GM12878 (cell line): ENCODE measurements at regions not wholly inside any gene's neighbourhood (a gene's known extent, or its start where the extent isn't known, plus 50 kb on each side); places are given as distances from the start of the nearest gene placed in this dataset.

Source experiments
- ATAC-seq: fragments of 200-7000 bp; cut with Tn5 transposase; 3 replicates; pipeline ENCODE4 v1.9.1; 2020; ENCODE audit warnings: mild to moderate bottlenecking, moderate library complexity
- BruUV-seq: library from RNA; stranded (reverse); fragments of 400-500 nt; replicated peaks from 2 replicates; lab custom pipeline; 2021; lab: Mats Ljungman, UMichigan
- CTCF ChIA-PET: fragments of 300-600 bp; sonication (Branson Sonifier 250); formaldehyde crosslinking; extraction: SDS; loops from one replicate; lab custom pipeline; 2021; ENCODE audit warnings: inconsistent platforms; lab: Yijun Ruan, JAX
- POLR2A ChIA-PET: fragments of 350-600 bp; formaldehyde crosslinking; extraction: SDS; loops from one replicate; lab custom pipeline; 2021; ENCODE audit warnings: inconsistent platforms; lab: Charles Lee
- RAD21 ChIA-PET: fragments of 300-600 bp; sonication (Branson Sonifier 250); formaldehyde crosslinking; loops from one replicate; lab custom pipeline; 2023; ENCODE audit warnings: antibody characterized with exemption; ENCODE audit not compliant: unreplicated experiment; lab: Charles Lee
- SMC1A ChIA-PET: fragments of 300-600 bp; sonication (Branson Sonifier 250); formaldehyde crosslinking; loops from one replicate; lab custom pipeline; 2023; ENCODE audit not compliant: unreplicated experiment, uncharacterized antibody; lab: Charles Lee
- DNase-seq: peaks from one replicate; pipeline ENCODE4 v3.0.0-alpha.2; 2011; ENCODE audit warnings: low read depth, low spot score
- FAIRE-seq: peaks from 3 replicates; lab custom pipeline; 2011; peaks lifted over from hg19 to GRCh38; lab: Jason Lieb, UNC
- H2AFZ ChIP-seq: 2 replicates; pipeline ENCODE4 v1.6.0; 2011; ENCODE audit warnings: low read depth, low read length, control low read depth; ENCODE audit not compliant: control insufficient read depth
- H3K27ac ChIP-seq: 2 replicates; pipeline ENCODE4 v1.5.1; 2011; ENCODE audit warnings: control low read depth; ENCODE audit not compliant: control insufficient read depth, insufficient read depth
- H3K27me3 ChIP-seq, 2 experiments: replicated peaks in 1 of 2; 2 replicates each; pipeline versions ENCODE4 v1.6.0 to v1.6.1; 2011; ENCODE audit warnings: low read length in 1 of 2; ENCODE audit not compliant: control insufficient read depth in 2 of 2, insufficient read depth in 2 of 2
- H3K36me3 ChIP-seq, 2 experiments: 2 replicates each; pipeline ENCODE4 v1.5.1; 2011; ENCODE audit warnings: low read length in 1 of 2; ENCODE audit not compliant: control insufficient read depth in 2 of 2, insufficient read depth in 2 of 2
- H3K4me1 ChIP-seq: 2 replicates; pipeline ENCODE4 v1.6.1; 2011; ENCODE audit warnings: mild to moderate bottlenecking, low read length, moderate library complexity, mixed read lengths; ENCODE audit not compliant: control insufficient read depth, insufficient read depth
- H3K4me2 ChIP-seq: 2 replicates; pipeline ENCODE4 v1.6.0; 2011; ENCODE audit warnings: control low read depth; ENCODE audit not compliant: control insufficient read depth, insufficient read depth
- H3K4me3 ChIP-seq: fragments of 200-600 bp; sonication (generic); 2 replicates; pipeline ENCODE4 v1.5.1; 2016
- H3K79me2 ChIP-seq: 2 replicates; pipeline ENCODE4 v1.6.0; 2011; ENCODE audit warnings: low read length; ENCODE audit not compliant: control insufficient read depth, insufficient read depth
- H3K9ac ChIP-seq: 2 replicates; pipeline ENCODE4 v1.8.0; 2011; ENCODE audit warnings: low read length, control low read depth, mixed read lengths; ENCODE audit not compliant: control insufficient read depth, insufficient read depth
- H3K9me3 ChIP-seq: replicated peaks from 3 replicates; pipeline ENCODE4 v1.5.1; 2011; ENCODE audit warnings: mild to moderate bottlenecking, low read length; ENCODE audit not compliant: control insufficient read depth, insufficient read depth
- H4K20me1 ChIP-seq: 2 replicates; pipeline ENCODE4 v1.6.0; 2011; ENCODE audit not compliant: control insufficient read depth, insufficient read depth
- ASH2L ChIP-seq: fragments of 300-600, 200-600 bp; sonication (generic); IDR thresholded peaks from 2 replicates; pipeline ENCODE4 v1.6.1; 2017; ENCODE audit warnings: low read depth, mild to moderate bottlenecking, borderline replicate concordance
- ATF7 ChIP-seq: fragments of 450-650 bp; IDR thresholded peaks from 2 replicates; pipeline ENCODE4 v1.6.1; 2016; ENCODE audit warnings: low read depth, mild to moderate bottlenecking
- CHD4 ChIP-seq: fragments of 200-600 bp; sonication (generic); IDR thresholded peaks from 2 replicates; pipeline ENCODE4 v1.6.1; 2016; ENCODE audit warnings: mild to moderate bottlenecking
- CREM ChIP-seq: IDR thresholded peaks from 2 replicates; pipeline ENCODE4 v1.6.1; 2014; ENCODE audit warnings: antibody characterized with exemption, low read depth
- EP300 ChIP-seq, 2 experiments: fragments of 150-350 bp in 1 of 2; IDR thresholded peaks; 2 replicates each; pipeline ENCODE4 v1.6.1; 2011 to 2012; ENCODE audit warnings: low read depth in 2 of 2, low read length in 2 of 2, borderline replicate concordance in 1 of 2, improper control_type of control experiment in 1 of 2, inconsistent platforms in 1 of 2; ENCODE audit not compliant: control insufficient read depth in 1 of 2
- KAT2A ChIP-seq: conservative IDR thresholded peaks from 2 replicates; pipeline ENCODE4 v1.6.1; 2011; ENCODE audit warnings: low read depth, low read length; ENCODE audit not compliant: control insufficient read depth
- LARP7 ChIP-seq: fragments of 450-650 bp; IDR thresholded peaks from 2 replicates; pipeline ENCODE4 v1.6.1; 2017; ENCODE audit warnings: mild to moderate bottlenecking
- MTA3 ChIP-seq: IDR thresholded peaks from 2 replicates; pipeline ENCODE4 v1.6.1; 2012; ENCODE audit warnings: low read length, inconsistent platforms, borderline replicate concordance
- MYB ChIP-seq: fragments of 150-350 bp; IDR thresholded peaks from 2 replicates; pipeline ENCODE4 v1.6.1; 2014; ENCODE audit warnings: mild to moderate bottlenecking, low read depth, low read length, borderline replicate concordance
- MYC ChIP-seq: IDR thresholded peaks from 2 replicates; pipeline ENCODE4 v1.6.1; 2011; ENCODE audit warnings: mild to moderate bottlenecking, low read length, moderate library complexity, inconsistent platforms; ENCODE audit not compliant: insufficient read depth, insufficient replicate concordance, insufficient read length, severe bottlenecking
- NRF1 ChIP-seq: conservative IDR thresholded peaks from 2 replicates; pipeline ENCODE4 v1.6.1; 2011; ENCODE audit warnings: mild to moderate bottlenecking, low read depth, low read length, improper control_type of control experiment
- POU2F2 ChIP-seq: IDR thresholded peaks from 3 replicates; pipeline ENCODE4 v1.6.1; 2011; ENCODE audit warnings: low read depth, mild to moderate bottlenecking, low read length, borderline replicate concordance
- RELA ChIP-seq: fragments of 450-650 bp; IDR thresholded peaks from 2 replicates; pipeline ENCODE4 v1.8.0; 2014; ENCODE audit warnings: borderline replicate concordance; ENCODE audit not compliant: partially characterized antibody
- SMC3 ChIP-seq: IDR thresholded peaks from 2 replicates; pipeline ENCODE4 v1.6.1; 2011; ENCODE audit warnings: low read length, improper control_type of control experiment, borderline replicate concordance
- ZNF217 ChIP-seq: fragments of 450-650 bp; IDR thresholded peaks from 2 replicates; pipeline ENCODE4 v1.6.1; 2017; ENCODE audit warnings: antibody characterized with exemption, mild to moderate bottlenecking
- WGBS: methylation state at CpG from one replicate; pipeline ENCODE4 v1.1.6; 2016; ENCODE audit warnings: low lambda C conversion rate; ENCODE audit not compliant: insufficient replicate concordance, insufficient coverage; ENCODE audit errors: missing lambda C conversion rate; 5-methylcytosine and 5-hydroxymethylcytosine counted together
- in situ Hi-C: fragments of 300-500 bp; cut with MboI; formaldehyde crosslinking; loops from 9 replicates; pipeline ENCODE4 v1.14.3; 2018; ENCODE audit warnings: mixed read lengths
- intact Hi-C: fragments of 100-400 bp; cut with micrococcal nuclease; formaldehyde crosslinking; loops from one replicate; pipeline ENCODE4 v1.14.2; 2022; ENCODE audit not compliant: unreplicated experiment

DNA sequence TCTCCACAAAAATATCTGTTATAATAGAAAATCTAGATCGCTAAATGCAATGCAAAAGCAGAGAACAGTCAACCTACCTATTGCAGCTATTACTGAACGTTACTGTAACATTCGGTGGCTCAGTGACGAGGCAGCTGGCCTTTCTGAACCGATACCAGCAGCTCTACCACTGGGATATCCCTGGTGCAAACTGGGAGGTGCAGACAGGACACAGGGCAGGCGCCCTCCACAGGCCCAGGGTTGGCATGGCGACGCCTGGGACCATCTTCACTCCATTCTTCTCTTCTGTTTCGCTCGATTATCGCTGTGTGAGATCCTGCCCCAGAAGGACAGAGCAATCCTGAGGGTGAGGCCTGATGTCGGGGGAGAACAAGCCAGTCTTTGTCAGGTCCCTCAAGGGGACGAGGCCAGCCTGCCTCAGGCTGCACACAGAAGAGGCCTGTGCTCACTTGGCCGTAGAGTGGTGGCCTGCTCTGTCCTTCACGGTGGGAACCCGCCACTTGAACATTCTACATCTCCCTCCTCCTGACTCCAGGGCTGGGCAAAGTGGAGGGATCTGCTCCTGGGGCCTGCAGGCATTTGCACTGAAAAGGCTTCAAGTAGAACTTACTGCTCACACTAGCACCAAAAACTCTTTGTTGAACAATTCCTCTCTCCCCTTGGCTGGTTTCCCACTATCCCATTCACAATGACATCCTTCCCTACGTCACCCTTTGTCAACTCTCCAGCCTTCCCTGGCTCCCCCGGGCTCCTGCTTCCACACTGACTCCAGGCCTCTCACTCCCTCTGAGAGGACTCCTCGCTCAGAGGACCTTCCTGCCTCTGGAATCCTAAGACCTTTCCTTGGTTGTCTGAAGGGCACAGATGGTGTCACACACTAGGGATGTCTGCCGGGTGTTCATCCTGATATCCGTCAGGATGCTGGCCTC, 49.7 kb downstream of the CYRIA start:
- in situ Hi-C loops, result loop anchor here (10.0 kb wide), 1 partner anchor 971 kb away; no protein-coding TSS in a partner anchor
- FAIRE-seq, result no peak
- no peaks in the 10 kb centered on the region for H3K79me2 ChIP-seq

DNA sequence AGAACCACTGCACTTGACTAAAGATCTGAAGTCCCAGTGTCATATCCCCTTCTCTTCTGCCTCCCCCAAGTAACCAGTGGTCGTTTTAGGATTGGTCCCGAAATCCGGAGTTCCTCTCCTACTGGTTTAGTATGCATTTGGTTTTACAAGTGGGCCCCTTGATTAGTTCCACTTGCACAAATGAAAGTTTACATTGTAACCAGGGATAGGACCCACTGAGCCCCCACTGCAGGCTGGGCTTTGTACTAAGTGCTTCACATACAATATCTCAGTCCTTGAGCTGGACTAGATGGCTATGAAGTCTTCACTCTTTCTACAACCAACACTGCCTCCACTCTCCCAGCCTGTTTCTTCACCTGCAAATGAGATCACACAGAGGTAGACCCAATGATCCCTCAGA, 50.4 kb downstream of the CYRIA start:
- H3K4me3 ChIP-seq, result no peak overlapping the region
- ChIA-PET SMC1A (interaction anchor here (1.2 to 4.2 kb wide), 8 partner anchors 10 to 141 kb away, joined by 3 to 65 read pairs (median 6); no protein-coding TSS in a partner anchor), RAD21 (interaction anchor here (1.1 to 4.5 kb wide), 6 partner anchors 13 to 140 kb away, joined by 3 to 59 read pairs (median 4); no protein-coding TSS in a partner anchor), CTCF (interaction anchor here (1.0 to 5.2 kb wide), 4 partner anchors 11 to 139 kb away, joined by 3 to 109 read pairs (median 8); no protein-coding TSS in a partner anchor), POLR2A (interaction anchor here (1.5 kb wide), 1 partner anchor 10 kb away, joined by 4 read pairs; no protein-coding TSS in a partner anchor)
- 7% methylated on average over 3 of the region's 3 CpGs for WGBS
- no peak overlapping the region for H2AFZ ChIP-seq
- H4K20me1 ChIP-seq, result no peaks in the 10 kb centered on the region
- peaks cover 0 to 3% of the 10 kb centered on the region in 2 experiments; a peak in 2 of 4 replicates for H3K27me3 ChIP-seq
- H3K4me2 ChIP-seq, result no peak overlapping the region
- intact Hi-C loops (loop anchor here (10.0 kb wide), 1 partner anchor 290 kb away; no protein-coding TSS in a partner anchor), in situ Hi-C loops (loop anchor here (10.0 kb wide), 1 partner anchor 970 kb away; no protein-coding TSS in a partner anchor)
- H3K9me3 ChIP-seq, result no peaks in the 10 kb centered on the region
- no peaks in the 10 kb centered on the region for H3K4me1 ChIP-seq
- TF ChIP-seq MYB (no peak), KAT2A (no peak), NRF1 (no peak), EP300 (IDR thresholded peaks at IDR 0.05; ENCODE audit: borderline replicate concordance in 1 of 2, control insufficient read depth in 1 of 2, low read depth in 2 of 2, low read length in 2 of 2) (no peak), RELA (no peak), ASH2L (no peak), CHD4 (no peak), ZNF217 (no peak), CREM (no peak)
- no peaks in the 10 kb centered on the region for H3K79me2 ChIP-seq
- H3K27ac ChIP-seq, result no peak overlapping the region
- ATAC-seq (no peak), FAIRE-seq (no peak), DNase-seq (no peak)
- BruUV-seq, result no TSS peak
- H3K36me3 ChIP-seq, result 0 out of 4 replicates have a peak, but pooled peaks cover 0 to 3% of the 10 kb centered on the region in 2 experiments
- H3K9ac ChIP-seq, result no peak overlapping the region

More for the DNA sequence above, 49.7 kb downstream of the CYRIA start:
- Histone ChIP-seq H3K4me3 (no peak overlapping the region), H3K27me3 (peaks cover 0 to 3% of the 10 kb centered on the region in 2 experiments; a peak in 2 of 4 replicates), H3K9me3 (no peaks in the 10 kb centered on the region), H3K27ac (no peak overlapping the region), H2AFZ (no peak overlapping the region), H3K9ac (no peak overlapping the region), H3K4me1 (no peaks in the 10 kb centered on the region), H4K20me1 (no peaks in the 10 kb centered on the region), H3K36me3 (0 out of 4 replicates have a peak, but pooled peaks cover 0 to 3% of the 10 kb centered on the region in 2 experiments), H3K4me2 (no peak overlapping the region)
- intact Hi-C loops, result loop anchor here (10.0 kb wide), 1 partner anchor 289 kb away; no protein-coding TSS in a partner anchor
- POLR2A ChIA-PET, result no interaction called here
- BruUV-seq, result no TSS peak
- RAD21 ChIA-PET, result interaction anchor here (1.1 to 2.9 kb wide), 2 partner anchors 12 to 39 kb away, joined by 3 to 12 read pairs; no protein-coding TSS in a partner anchor
- CTCF ChIA-PET, result interaction anchor here (1.6 to 10.3 kb wide), 4 partner anchors 10 to 141 kb away, joined by 4 to 109 read pairs (median 48); no protein-coding TSS in a partner anchor
- ATAC-seq, result no peak
- TF ChIP-seq SMC3 (no peak), ATF7 (no peak), LARP7 (no peak), MTA3 (no peak), POU2F2 (no peak), MYC (no peak)
- DNase-seq, result no peak
- SMC1A ChIA-PET, result interaction anchor here (1.1 to 7.7 kb wide), 9 partner anchors 9 to 140 kb away, joined by 3 to 65 read pairs (median 6); no protein-coding TSS in a partner anchor
- WGBS, result 50% methylated on average over 21 of the region's 21 CpGs
